ENCODE measurements at regions not wholly inside any gene's neighbourhood (a gene's known extent, or its start where the extent isn't known, plus 50 kb on each side); places are given as distances from the start of the nearest gene placed in this dataset.

GRCh38 chr6:169165561-169166300, 87.9 kb downstream of the THBS2 start:
- TF ChIP-seq POLR2A (IDR thresholded peaks at IDR 0.05): no peak
- no peak for TF ChIP-seq CTCF (IDR thresholded peaks at IDR 0.05)
- intact Hi-C loops (cut with DNase I; ENCODE audit: low total_unique reads): no loop called here
- H3K4me3 ChIP-seq (ENCODE audit: low read depth, poor library complexity, severe bottlenecking): no peak overlapping the region
- WGBS, 2 donors: 84 to 90% methylated on average over 12 of the region's 12 CpGs
- peak in 1 of 2 donors; percentile 68 for DNase-seq (ENCODE audit: low spot score in 2 of 2)

DNA sequence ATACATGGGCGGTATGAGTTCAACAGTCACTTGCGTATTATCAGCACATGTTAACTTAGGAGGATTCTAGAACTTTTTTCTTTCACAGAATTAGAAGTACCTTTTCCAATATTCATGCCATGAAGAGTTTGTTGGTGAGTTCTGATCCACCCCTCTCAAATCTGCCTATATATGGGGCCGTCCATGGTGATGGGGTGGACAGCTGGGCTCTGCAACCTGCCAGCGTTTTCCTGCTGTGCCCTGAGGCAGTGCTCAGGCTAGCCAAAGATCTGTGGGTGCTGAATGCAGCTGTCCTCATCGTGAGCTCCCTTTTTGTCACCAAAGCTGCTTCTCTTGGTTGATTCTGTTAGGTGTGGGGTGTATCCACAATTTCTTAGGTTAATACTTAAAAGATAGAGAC, 88.7 kb downstream of the THBS2 start:
- TF ChIP-seq POLR2A (IDR thresholded peaks at IDR 0.05) (no peak), CTCF (IDR thresholded peaks at IDR 0.05) (no peak)
- WGBS, 2 donors: 83 to 87% methylated on average over 5 of the region's 5 CpGs
- DNase-seq (ENCODE audit: low spot score in 2 of 2): no peak
- intact Hi-C loops (cut with DNase I; ENCODE audit: low total_unique reads): no loop called here
- no peak overlapping the region for H3K4me3 ChIP-seq (ENCODE audit: low read depth, poor library complexity, severe bottlenecking)

DNA sequence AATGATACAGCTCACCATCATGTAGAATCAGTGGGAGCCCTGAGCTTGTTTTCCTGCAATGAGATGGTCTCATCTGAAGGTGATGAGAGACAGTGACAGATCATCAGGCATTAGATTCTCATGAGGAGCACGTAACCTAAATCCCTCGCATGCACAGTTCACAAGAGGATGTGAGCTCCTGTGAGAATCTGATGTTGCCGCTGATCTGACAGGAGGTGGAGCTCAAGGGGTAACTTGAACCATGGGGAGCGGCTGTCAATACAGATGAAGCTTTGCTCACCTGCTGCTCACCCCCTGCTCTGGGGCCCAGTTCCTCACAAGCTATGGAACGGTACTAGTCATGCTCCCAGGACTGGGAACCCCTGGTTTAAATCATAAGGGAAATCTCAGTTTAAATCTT, 89.2 kb downstream of the THBS2 start:
- H3K4me3 ChIP-seq (ENCODE audit: low read depth, poor library complexity, severe bottlenecking): no peak overlapping the region
- intact Hi-C loops (cut with DNase I; ENCODE audit: low total_unique reads): no loop called here
- DNase-seq (ENCODE audit: low spot score in 2 of 2): no peak
- no peak for TF ChIP-seq POLR2A (IDR thresholded peaks at IDR 0.05)
- TF ChIP-seq CTCF (IDR thresholded peaks at IDR 0.05): no peak
- 90 to 97% methylated on average over 5 of the region's 5 CpGs for WGBS, 2 donors

DNA sequence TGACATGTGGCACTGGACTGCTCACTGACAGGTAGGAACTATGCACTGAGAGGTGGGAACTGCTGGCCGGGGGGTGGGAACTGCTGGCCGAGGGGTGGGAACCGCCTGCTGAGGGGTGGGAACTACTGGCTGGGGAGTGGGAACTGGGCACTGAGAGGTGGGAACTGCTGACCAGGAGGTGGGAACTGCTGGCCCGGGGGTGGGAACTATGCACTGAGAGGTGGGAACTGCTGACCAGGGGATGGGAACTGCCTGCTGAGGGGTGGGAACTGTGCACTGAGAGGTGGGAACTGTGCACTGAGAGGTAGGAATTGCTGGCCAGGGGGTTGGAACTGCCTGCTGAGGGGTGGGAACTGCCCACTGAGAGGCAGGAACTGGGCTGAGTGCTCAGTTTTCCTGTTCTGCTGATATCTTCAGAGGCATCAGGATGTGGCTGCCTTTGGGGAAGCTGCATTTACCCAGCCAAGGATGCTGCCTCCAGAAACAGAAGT, 90.2 kb downstream of the THBS2 start:
- intact Hi-C loops (cut with DNase I; ENCODE audit: low total_unique reads): no loop called here
- DNase-seq (ENCODE audit: low spot score in 2 of 2): peak in 1 of 2 donors; percentile 82
- WGBS, 2 donors: 86% methylated on average over 4 of the region's 4 CpGs

GRCh38 chr6:169162752-169163407, 90.8 kb downstream of the THBS2 start:
- no peak for TF ChIP-seq POLR2A (IDR thresholded peaks at IDR 0.05)
- TF ChIP-seq CTCF (IDR thresholded peaks at IDR 0.05): no peak
- WGBS, 2 donors: 33 to 43% methylated on average over 12 of the region's 12 CpGs
- DNase-seq (ENCODE audit: low spot score in 2 of 2): peak; percentile 65 to 90
- no peak overlapping the region for H3K4me3 ChIP-seq (ENCODE audit: low read depth, poor library complexity, severe bottlenecking)
- intact Hi-C loops (cut with DNase I; ENCODE audit: low total_unique reads): no loop called here

More for the DNA sequence above, 90.2 kb downstream of the THBS2 start:
- TF ChIP-seq POLR2A (IDR thresholded peaks at IDR 0.05) (no peak), CTCF (IDR thresholded peaks at IDR 0.05) (no peak)
- no peak overlapping the region for H3K4me3 ChIP-seq (ENCODE audit: low read depth, poor library complexity, severe bottlenecking)
